IMR-90 (cell line): ENCODE measurements at regions not wholly inside any gene's neighbourhood (a gene's known extent, or its start where the extent isn't known, plus 50 kb on each side); places are given as distances from the start of the nearest gene placed in this dataset.

ENCODE experiments used
- BHLHE40 ChIP-seq: fragments of 150-350 bp; IDR thresholded peaks from 2 replicates; pipeline ENCODE4 v1.6.1; 2016; ENCODE audit warnings: mild to moderate bottlenecking, low read depth, low read length
- CEBPB ChIP-seq: IDR thresholded peaks from 2 replicates; pipeline ENCODE4 v1.6.1; 2012; ENCODE audit warnings: low read depth, low read length, improper control_type of control experiment
- FOS ChIP-seq: fragments of 150-350 bp; IDR thresholded peaks from 2 replicates; pipeline ENCODE4 v1.6.1; 2016; ENCODE audit warnings: low read depth, low read length
- MXI1 ChIP-seq: IDR thresholded peaks from 2 replicates; pipeline ENCODE4 v1.6.1; 2012; ENCODE audit warnings: low read depth, mild to moderate bottlenecking, low read length, moderate library complexity, borderline replicate concordance
- POLR2A ChIP-seq: IDR thresholded peaks from 2 replicates; pipeline ENCODE4 v1.6.1; 2012; ENCODE audit warnings: mild to moderate bottlenecking, low read depth, low read length
- RAD21 ChIP-seq: IDR thresholded peaks from 2 replicates; pipeline ENCODE4 v1.6.1; 2012; ENCODE audit warnings: low read length, improper control_type of control experiment
- RCOR1 ChIP-seq: IDR thresholded peaks from 2 replicates; pipeline ENCODE4 v1.6.1; 2012; ENCODE audit warnings: mild to moderate bottlenecking, low read length, improper control_type of control experiment; ENCODE audit not compliant: insufficient replicate concordance
- RFX5 ChIP-seq: IDR thresholded peaks from 2 replicates; pipeline ENCODE4 v1.8.0; 2012; ENCODE audit warnings: low read depth, mild to moderate bottlenecking, low read length, moderate library complexity
- SMC3 ChIP-seq: fragments of 150-350 bp; IDR thresholded peaks from 2 replicates; pipeline ENCODE4 v1.6.1; 2016; ENCODE audit warnings: low read depth, mild to moderate bottlenecking, antibody characterized with exemption, low read length, moderate library complexity
- TF ChIP-seq, protein P1 (sequence below): conservative IDR thresholded peaks from 2 replicates; pipeline ENCODE4 v1.5.1; 2012; ENCODE audit warnings: mild to moderate bottlenecking, low read depth, low read length, improper control_type of control experiment
- TF ChIP-seq, protein P2 (sequence below): fragments of 150-350 bp; IDR thresholded peaks from 2 replicates; pipeline ENCODE4 v1.6.1; 2016; ENCODE audit warnings: low read depth, mild to moderate bottlenecking, low read length, moderate library complexity, borderline replicate concordance
- TF ChIP-seq, protein P3 (sequence below): fragments of 150-350 bp; IDR thresholded peaks from 2 replicates; pipeline ENCODE4 v1.6.1; 2017; ENCODE audit warnings: mild to moderate bottlenecking, antibody characterized with exemption, low read length, low read depth

DNA sequence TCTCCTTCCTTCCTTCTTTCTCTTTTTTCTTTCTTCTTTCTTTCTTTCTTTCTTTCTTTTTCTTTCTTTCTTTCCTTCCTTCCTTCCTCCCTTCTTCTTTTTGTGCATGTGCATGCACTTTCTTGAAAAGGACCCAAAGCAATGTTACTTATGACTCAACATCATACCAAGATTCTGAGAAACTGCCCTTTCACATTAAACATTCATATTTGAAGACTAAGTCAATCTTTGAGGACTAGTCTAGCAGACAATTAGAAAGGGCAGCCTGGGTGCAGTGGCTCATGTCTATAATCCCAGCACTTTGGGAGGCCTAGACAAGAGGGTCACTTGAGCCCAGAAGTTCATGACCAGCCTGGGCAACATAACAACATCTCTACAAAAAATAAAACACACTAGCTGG, 212.8 kb upstream of the KITLG start:
- TF ChIP-seq POLR2A (no peak), RAD21 (no peak), BHLHE40 (no peak), RFX5 (no peak), SMC3 (no peak), MXI1 (no peak), RCOR1 (no peak), CEBPB (no peak), FOS (0 out of 2 replicates have a peak, but pooled peaks have one; percentile 36)
- TF ChIP-seq, protein P1, sequence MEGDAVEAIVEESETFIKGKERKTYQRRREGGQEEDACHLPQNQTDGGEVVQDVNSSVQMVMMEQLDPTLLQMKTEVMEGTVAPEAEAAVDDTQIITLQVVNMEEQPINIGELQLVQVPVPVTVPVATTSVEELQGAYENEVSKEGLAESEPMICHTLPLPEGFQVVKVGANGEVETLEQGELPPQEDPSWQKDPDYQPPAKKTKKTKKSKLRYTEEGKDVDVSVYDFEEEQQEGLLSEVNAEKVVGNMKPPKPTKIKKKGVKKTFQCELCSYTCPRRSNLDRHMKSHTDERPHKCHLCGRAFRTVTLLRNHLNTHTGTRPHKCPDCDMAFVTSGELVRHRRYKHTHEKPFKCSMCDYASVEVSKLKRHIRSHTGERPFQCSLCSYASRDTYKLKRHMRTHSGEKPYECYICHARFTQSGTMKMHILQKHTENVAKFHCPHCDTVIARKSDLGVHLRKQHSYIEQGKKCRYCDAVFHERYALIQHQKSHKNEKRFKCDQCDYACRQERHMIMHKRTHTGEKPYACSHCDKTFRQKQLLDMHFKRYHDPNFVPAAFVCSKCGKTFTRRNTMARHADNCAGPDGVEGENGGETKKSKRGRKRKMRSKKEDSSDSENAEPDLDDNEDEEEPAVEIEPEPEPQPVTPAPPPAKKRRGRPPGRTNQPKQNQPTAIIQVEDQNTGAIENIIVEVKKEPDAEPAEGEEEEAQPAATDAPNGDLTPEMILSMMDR, result no peak
- TF ChIP-seq, protein P2, sequence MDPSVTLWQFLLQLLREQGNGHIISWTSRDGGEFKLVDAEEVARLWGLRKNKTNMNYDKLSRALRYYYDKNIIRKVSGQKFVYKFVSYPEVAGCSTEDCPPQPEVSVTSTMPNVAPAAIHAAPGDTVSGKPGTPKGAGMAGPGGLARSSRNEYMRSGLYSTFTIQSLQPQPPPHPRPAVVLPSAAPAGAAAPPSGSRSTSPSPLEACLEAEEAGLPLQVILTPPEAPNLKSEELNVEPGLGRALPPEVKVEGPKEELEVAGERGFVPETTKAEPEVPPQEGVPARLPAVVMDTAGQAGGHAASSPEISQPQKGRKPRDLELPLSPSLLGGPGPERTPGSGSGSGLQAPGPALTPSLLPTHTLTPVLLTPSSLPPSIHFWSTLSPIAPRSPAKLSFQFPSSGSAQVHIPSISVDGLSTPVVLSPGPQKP, result no peak
- TF ChIP-seq, protein P3, sequence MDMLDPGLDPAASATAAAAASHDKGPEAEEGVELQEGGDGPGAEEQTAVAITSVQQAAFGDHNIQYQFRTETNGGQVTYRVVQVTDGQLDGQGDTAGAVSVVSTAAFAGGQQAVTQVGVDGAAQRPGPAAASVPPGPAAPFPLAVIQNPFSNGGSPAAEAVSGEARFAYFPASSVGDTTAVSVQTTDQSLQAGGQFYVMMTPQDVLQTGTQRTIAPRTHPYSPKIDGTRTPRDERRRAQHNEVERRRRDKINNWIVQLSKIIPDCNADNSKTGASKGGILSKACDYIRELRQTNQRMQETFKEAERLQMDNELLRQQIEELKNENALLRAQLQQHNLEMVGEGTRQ, result no peak
